PC-3 (cell line): ENCODE measurements at regions not wholly inside any gene's neighbourhood (a gene's known extent, or its start where the extent isn't known, plus 50 kb on each side); places are given as distances from the start of the nearest gene placed in this dataset.

ENCODE experiments used
- ATAC-seq: fragments of 200-7000 bp; cut with Tn5 transposase; 2 replicates; pipeline ENCODE4 v1.9.1; 2020; ENCODE audit warnings: mild to moderate bottlenecking, moderate library complexity
- BruUV-seq: library from RNA; stranded (reverse); fragments of 400-500 nt; replicated peaks from 2 replicates; lab custom pipeline; 2021; lab: Mats Ljungman, UMichigan
- CTCF ChIA-PET: fragments of 300-600 bp; sonication (Branson Sonifier 250); formaldehyde crosslinking; loops from one replicate; lab custom pipeline; 2022; ENCODE audit warnings: antibody characterized with exemption; lab: Charles Lee
- POLR2A ChIA-PET: fragments of 300-600 bp; sonication (Branson Sonifier 250); formaldehyde crosslinking; loops from one replicate; lab custom pipeline; 2022; ENCODE audit warnings: antibody characterized with exemption; ENCODE audit not compliant: unreplicated experiment; lab: Charles Lee
- DNase-seq: peaks from one replicate; pipeline ENCODE4 v3.0.0-alpha.2; 2015
- H2AFZ ChIP-seq: fragments of 300-600 bp; sonication (generic); 2 replicates; pipeline ENCODE4 v1.6.0; 2016; ENCODE audit warnings: antibody characterized with exemption, low read length
- H3F3A ChIP-seq: fragments of 300-600 bp; sonication (generic); one replicate; pipeline ENCODE4 v1.6.0; 2017; ENCODE audit warnings: antibody characterized with exemption, low read length, control low read depth, mild to moderate bottlenecking; ENCODE audit not compliant: unreplicated experiment
- H3K27ac ChIP-seq: fragments of 300-600 bp; sonication (generic); 2 replicates; pipeline ENCODE4 v1.5.1; 2016; ENCODE audit warnings: mild to moderate bottlenecking, low read length
- H3K27me3 ChIP-seq: fragments of 300-600 bp; sonication (generic); 2 replicates; pipeline ENCODE4 v1.6.1; 2016; ENCODE audit warnings: low read length, mixed read lengths
- H3K36me3 ChIP-seq: fragments of 300-600 bp; sonication (generic); 2 replicates; pipeline ENCODE4 v1.6.1; 2016; ENCODE audit warnings: low read depth, mixed run types, low read length, mixed read lengths
- H3K4me1 ChIP-seq: fragments of 300-600 bp; sonication (generic); 2 replicates; pipeline ENCODE4 v1.5.1; 2016; ENCODE audit warnings: low read length; ENCODE audit not compliant: insufficient read depth
- H3K4me2 ChIP-seq: fragments of 300-600 bp; sonication (generic); 2 replicates; pipeline ENCODE4 v1.6.0; 2016; ENCODE audit warnings: low read length
- H3K4me3 ChIP-seq: fragments of 300-600 bp; sonication (generic); 2 replicates; pipeline ENCODE4 v1.5.1; 2016; ENCODE audit warnings: mild to moderate bottlenecking, low read length, mixed read lengths
- H3K79me2 ChIP-seq: fragments of 300-600 bp; sonication (generic); 2 replicates; pipeline ENCODE4 v1.6.1; 2017; ENCODE audit warnings: low read length, mixed read lengths
- H3K9ac ChIP-seq: fragments of 300-600 bp; sonication (generic); 2 replicates; pipeline ENCODE4 v1.6.0; 2016; ENCODE audit warnings: mild to moderate bottlenecking, low read length
- H3K9me2 ChIP-seq: fragments of 300-600 bp; sonication (generic); replicated peaks from 2 replicates; pipeline ENCODE4 v1.6.1; 2016; ENCODE audit warnings: mixed run types, low read length, mixed read lengths
- H3K9me3 ChIP-seq: fragments of 300-600 bp; sonication (generic); 2 replicates; pipeline ENCODE4 v1.6.1; 2016; ENCODE audit warnings: low read length, mixed read lengths
- H4K20me1 ChIP-seq: fragments of 300-600 bp; sonication (generic); 2 replicates; pipeline ENCODE4 v1.6.1; 2016; ENCODE audit warnings: low read length, mixed read lengths
- CTCF ChIP-seq: fragments of 300-600 bp; sonication (generic); conservative IDR thresholded peaks from 2 replicates; pipeline ENCODE4 v1.5.1; 2017; ENCODE audit warnings: antibody characterized with exemption, low read depth, mild to moderate bottlenecking, low read length
- EZH2 ChIP-seq: fragments of 300-600 bp; sonication (generic); IDR thresholded peaks from one replicate; pipeline ENCODE4 v1.6.1; 2017; ENCODE audit warnings: antibody characterized with exemption, mild to moderate bottlenecking, low read length; ENCODE audit not compliant: unreplicated experiment
- EZH2phosphoT487 ChIP-seq: fragments of 300-600 bp; sonication (generic); IDR thresholded peaks from 2 replicates; pipeline ENCODE4 v1.6.1; 2018; ENCODE audit warnings: mild to moderate bottlenecking, antibody characterized with exemption, low read length, borderline replicate concordance
- intact Hi-C: fragments of 100-400 bp; cut with micrococcal nuclease; formaldehyde crosslinking; loops from 2 replicates; pipeline ENCODE4 v1.9.0; 2023

GRCh38 chr6:170046791-170047626 lies 243.9 kb downstream of the DLL1 start:
- Histone ChIP-seq H3K4me3 (no peak overlapping the region), H3K9me2 (no peaks in the 10 kb centered on the region), H3K4me2 (no peak overlapping the region), H4K20me1 (no peaks in the 10 kb centered on the region), H3K79me2 (no peaks in the 10 kb centered on the region), H3K36me3 (no peaks in the 10 kb centered on the region), H3K9ac (no peak overlapping the region), H3K27ac (no peak overlapping the region), H3F3A (no peaks in the 10 kb centered on the region), H2AFZ (no peak overlapping the region), H3K9me3 (no peaks in the 10 kb centered on the region), H3K4me1 (peaks cover 9% of the 10 kb centered on the region; the same call in 1 of the 2 replicates), H3K27me3 (0 out of 2 replicates have a peak, but pooled peaks cover 4% of the 10 kb centered on the region)
- BruUV-seq: no TSS peak
- TF ChIP-seq CTCF (no peak), EZH2 (no peak), EZH2phosphoT487 (no peak)
- ChIA-PET CTCF (no interaction called here), POLR2A (no interaction called here)
- no peak for ATAC-seq
- intact Hi-C loops: no loop called here
- DNase-seq: no peak

- no TSS peak for BruUV-seq
- CTCF ChIA-PET: no interaction called here
- Histone ChIP-seq H3K9me2 (no peaks in the 10 kb centered on the region), H3F3A (no peaks in the 10 kb centered on the region), H3K27me3 (0 out of 2 replicates have a peak, but pooled peaks cover 4% of the 10 kb centered on the region), H3K4me3 (no peak overlapping the region), H3K36me3 (no peaks in the 10 kb centered on the region), H3K79me2 (no peaks in the 10 kb centered on the region), H4K20me1 (no peaks in the 10 kb centered on the region), H3K27ac (no peak overlapping the region), H3K9me3 (no peaks in the 10 kb centered on the region), H2AFZ (no peak overlapping the region), H3K4me2 (no peak overlapping the region), H3K9ac (no peak overlapping the region), H3K4me1 (peaks cover 9% of the 10 kb centered on the region; the same call in 1 of the 2 replicates)
- ATAC-seq (no peak), DNase-seq (no peak)
- intact Hi-C loops: no loop called here
- POLR2A ChIA-PET: no interaction called here
- TF ChIP-seq EZH2phosphoT487: no peak
- no peak for TF ChIP-seq CTCF
- TF ChIP-seq EZH2: no peak
Measured at GRCh38 chr6:170045981-170046667, 244.8 kb downstream of the DLL1 start.

GRCh38 chr6:170045563-170045960 lies 245.3 kb downstream of the DLL1 start:
- no peak for ATAC-seq
- ChIA-PET POLR2A (no interaction called here), CTCF (no interaction called here)
- H2AFZ ChIP-seq: no peak overlapping the region
- intact Hi-C loops: no loop called here
- peaks cover 9% of the 10 kb centered on the region; the same call in 1 of the 2 replicates for H3K4me1 ChIP-seq
- no peak overlapping the region for H3K9ac ChIP-seq
- H3K9me3 ChIP-seq: no peaks in the 10 kb centered on the region
- H3K9me2 ChIP-seq: no peaks in the 10 kb centered on the region
- no TSS peak for BruUV-seq
- H4K20me1 ChIP-seq: no peaks in the 10 kb centered on the region
- 0 out of 2 replicates have a peak, but pooled peaks cover 4% of the 10 kb centered on the region for H3K27me3 ChIP-seq
- no peak for DNase-seq
- no peak overlapping the region for H3K4me3 ChIP-seq
- no peak overlapping the region for H3K4me2 ChIP-seq
- H3F3A ChIP-seq: no peaks in the 10 kb centered on the region
- no peaks in the 10 kb centered on the region for H3K36me3 ChIP-seq
- H3K27ac ChIP-seq: no peak overlapping the region
- no peaks in the 10 kb centered on the region for H3K79me2 ChIP-seq
- no peak for TF ChIP-seq CTCF
- no peak for TF ChIP-seq EZH2
- no peak for TF ChIP-seq EZH2phosphoT487
